ENCODE measurements at regions not wholly inside any gene's neighbourhood (a gene's known extent, or its start where the extent isn't known, plus 50 kb on each side); places are given as distances from the start of the nearest gene placed in this dataset.

DNA sequence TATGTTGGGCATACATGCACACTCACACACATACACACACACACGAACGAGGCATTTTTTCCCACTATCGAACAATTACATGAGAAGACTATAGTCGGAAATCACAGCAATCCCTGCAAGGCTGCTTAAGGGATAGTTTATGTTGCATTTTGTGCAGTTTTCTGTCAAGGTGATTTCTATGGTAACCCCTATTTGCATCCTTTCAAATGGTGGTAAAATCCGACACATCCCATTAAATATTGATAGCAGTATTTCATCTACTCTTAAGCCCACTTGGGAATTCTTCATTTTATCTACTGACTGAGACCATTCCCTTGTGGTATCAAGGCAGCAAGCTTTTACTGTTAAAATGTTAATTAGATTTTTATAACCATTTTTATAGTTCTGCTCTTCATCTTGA lies 457.8 kb downstream of the HACE1 start:
- no peak for TF ChIP-seq FOXO1 (CRISPR knock-in tag; IDR thresholded peaks at IDR 0.05)
- TF ChIP-seq, protein P1, sequence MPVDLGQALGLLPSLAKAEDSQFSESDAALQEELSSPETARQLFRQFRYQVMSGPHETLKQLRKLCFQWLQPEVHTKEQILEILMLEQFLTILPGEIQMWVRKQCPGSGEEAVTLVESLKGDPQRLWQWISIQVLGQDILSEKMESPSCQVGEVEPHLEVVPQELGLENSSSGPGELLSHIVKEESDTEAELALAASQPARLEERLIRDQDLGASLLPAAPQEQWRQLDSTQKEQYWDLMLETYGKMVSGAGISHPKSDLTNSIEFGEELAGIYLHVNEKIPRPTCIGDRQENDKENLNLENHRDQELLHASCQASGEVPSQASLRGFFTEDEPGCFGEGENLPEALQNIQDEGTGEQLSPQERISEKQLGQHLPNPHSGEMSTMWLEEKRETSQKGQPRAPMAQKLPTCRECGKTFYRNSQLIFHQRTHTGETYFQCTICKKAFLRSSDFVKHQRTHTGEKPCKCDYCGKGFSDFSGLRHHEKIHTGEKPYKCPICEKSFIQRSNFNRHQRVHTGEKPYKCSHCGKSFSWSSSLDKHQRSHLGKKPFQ (CRISPR knock-in tag; IDR thresholded peaks at IDR 0.05; ENCODE audit: insufficient replicate concordance), result no peak
- no peak for TF ChIP-seq POLR2A (IDR thresholded peaks at IDR 0.05; ENCODE audit: insufficient read depth in 1 of 2, low read depth in 2 of 2, low read length in 2 of 2)

All from HepG2 (cell line).